ENCODE measurements at regions not wholly inside any gene's neighbourhood (a gene's known extent, or its start where the extent isn't known, plus 50 kb on each side); places are given as distances from the start of the nearest gene placed in this dataset.

DNA sequence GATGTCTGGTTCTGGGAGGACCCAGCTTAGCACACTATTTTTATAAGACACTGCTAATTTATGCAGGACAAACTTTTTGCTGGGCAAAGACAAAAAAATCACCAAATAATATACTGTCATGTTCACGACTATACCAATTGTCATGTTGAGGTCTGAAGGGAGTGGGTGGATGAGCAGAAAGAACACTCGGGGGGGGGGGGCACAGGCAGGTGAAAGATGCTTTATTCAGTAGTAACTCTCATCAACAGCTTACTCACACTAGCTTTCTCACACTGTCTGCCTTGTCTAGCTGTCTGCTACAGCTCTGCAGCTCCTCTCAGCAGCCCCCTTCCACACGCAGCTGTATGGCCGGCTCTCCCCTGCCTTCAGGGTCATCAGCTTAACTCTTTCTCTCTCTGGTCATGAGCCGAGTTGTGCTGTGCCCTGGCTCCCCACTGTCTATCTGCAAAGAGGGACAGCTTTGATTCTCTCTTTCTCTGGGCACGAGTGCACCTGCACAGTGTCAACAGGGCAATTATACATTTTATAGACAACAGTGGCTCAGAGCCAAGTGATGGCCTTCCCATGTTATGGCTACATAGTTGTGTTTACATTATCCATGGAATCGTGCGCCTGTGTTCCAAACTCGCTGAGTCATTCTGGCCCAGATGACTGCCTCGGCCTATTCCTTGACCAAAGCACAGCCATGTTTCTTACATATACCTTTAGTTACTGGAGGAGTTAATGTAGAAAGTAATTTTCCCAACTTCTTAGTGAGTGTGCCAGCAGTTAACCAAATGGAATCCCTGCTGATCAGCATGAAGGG lies 187.7 kb upstream of the PRSS16 start:
- TF ChIP-seq, protein P1, sequence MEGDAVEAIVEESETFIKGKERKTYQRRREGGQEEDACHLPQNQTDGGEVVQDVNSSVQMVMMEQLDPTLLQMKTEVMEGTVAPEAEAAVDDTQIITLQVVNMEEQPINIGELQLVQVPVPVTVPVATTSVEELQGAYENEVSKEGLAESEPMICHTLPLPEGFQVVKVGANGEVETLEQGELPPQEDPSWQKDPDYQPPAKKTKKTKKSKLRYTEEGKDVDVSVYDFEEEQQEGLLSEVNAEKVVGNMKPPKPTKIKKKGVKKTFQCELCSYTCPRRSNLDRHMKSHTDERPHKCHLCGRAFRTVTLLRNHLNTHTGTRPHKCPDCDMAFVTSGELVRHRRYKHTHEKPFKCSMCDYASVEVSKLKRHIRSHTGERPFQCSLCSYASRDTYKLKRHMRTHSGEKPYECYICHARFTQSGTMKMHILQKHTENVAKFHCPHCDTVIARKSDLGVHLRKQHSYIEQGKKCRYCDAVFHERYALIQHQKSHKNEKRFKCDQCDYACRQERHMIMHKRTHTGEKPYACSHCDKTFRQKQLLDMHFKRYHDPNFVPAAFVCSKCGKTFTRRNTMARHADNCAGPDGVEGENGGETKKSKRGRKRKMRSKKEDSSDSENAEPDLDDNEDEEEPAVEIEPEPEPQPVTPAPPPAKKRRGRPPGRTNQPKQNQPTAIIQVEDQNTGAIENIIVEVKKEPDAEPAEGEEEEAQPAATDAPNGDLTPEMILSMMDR (conservative IDR thresholded peaks at IDR 0.05), result no peak
- no peak for TF ChIP-seq ZFX (IDR thresholded peaks at IDR 0.05)

Measured in C4-2B (cell line).